ENCODE measurements at regions not wholly inside any gene's neighbourhood (a gene's known extent, or its start where the extent isn't known, plus 50 kb on each side); places are given as distances from the start of the nearest gene placed in this dataset.
"Not testable (repeated sequence)": the region's sequence is repeated elsewhere in the genome, so short reads cannot be mapped to it uniquely, and the experiment has no call there.

- H3K27ac ChIP-seq (ENCODE audit: low read depth, low read length), result no peak overlapping the region
- no peak for TF ChIP-seq CTCF (IDR thresholded peaks at IDR 0.05; ENCODE audit: low read depth, low read length)
- POLR2A ChIA-PET, result no interaction called here
- CTCF ChIA-PET, result interaction anchor here (3.0 kb wide), 1 partner anchor 16 kb away, joined by 13 read pairs; no protein-coding TSS in a partner anchor
- no peak for DNase-seq (ENCODE audit: low read depth, low spot score)
- no peaks in the 10 kb centered on the region for H3K9me3 ChIP-seq (ENCODE audit: control insufficient read depth, insufficient read depth, low read length)
- H3K4me3 ChIP-seq (ENCODE audit: low read depth, low read length), result no peak overlapping the region
- H3K27me3 ChIP-seq (ENCODE audit: control insufficient read depth, insufficient read depth, low read length), result no peaks in the 10 kb centered on the region
Observed at GRCh38 chr14:22178333-22178839, 410.6 kb downstream of the DAD1 start.

- ChIA-PET POLR2A (no interaction called here), CTCF (interaction anchor here (1.1 to 3.0 kb wide), 2 partner anchors 15 to 44 kb away, joined by 3 to 13 read pairs; no protein-coding TSS in a partner anchor)
- no peak for DNase-seq (ENCODE audit: low read depth, low spot score)
- H3K27me3 ChIP-seq (ENCODE audit: control insufficient read depth, insufficient read depth, low read length), result no peaks in the 10 kb centered on the region
- no peak overlapping the region for H3K27ac ChIP-seq (ENCODE audit: low read depth, low read length)
- H3K9me3 ChIP-seq (ENCODE audit: control insufficient read depth, insufficient read depth, low read length), result no peaks in the 10 kb centered on the region
- TF ChIP-seq CTCF (IDR thresholded peaks at IDR 0.05; ENCODE audit: low read depth, low read length), result no peak
- H3K4me3 ChIP-seq (ENCODE audit: low read depth, low read length), result no peak overlapping the region
Observed at GRCh38 chr14:22177870-22178269, 411.2 kb downstream of the DAD1 start.

- Histone ChIP-seq H3K27me3 (ENCODE audit: control insufficient read depth, insufficient read depth, low read length) (no peaks in the 10 kb centered on the region), H3K9me3 (ENCODE audit: control insufficient read depth, insufficient read depth, low read length) (no peaks in the 10 kb centered on the region), H3K4me3 (ENCODE audit: low read depth, low read length) (no peak overlapping the region), H3K27ac (ENCODE audit: low read depth, low read length) (no peak overlapping the region)
- TF ChIP-seq CTCF (IDR thresholded peaks at IDR 0.05; ENCODE audit: low read depth, low read length), result no peak
- CTCF ChIA-PET, result interaction anchor here (0.7 to 3.0 kb wide), 4 partner anchors 13 to 45 kb away, joined by 3 to 13 read pairs (median 4); no protein-coding TSS in a partner anchor
- DNase-seq (ENCODE audit: low read depth, low spot score), result no peak
- POLR2A ChIA-PET, result no interaction called here
Observed at GRCh38 chr14:22176957-22177356, 412.1 kb downstream of the DAD1 start.

- H3K27ac ChIP-seq (ENCODE audit: low read depth, low read length); H3K9me3 ChIP-seq (ENCODE audit: control insufficient read depth, insufficient read depth, low read length); DNase-seq (ENCODE audit: low read depth, low spot score); POLR2A ChIA-PET; H3K4me3 ChIP-seq (ENCODE audit: low read depth, low read length); H3K27me3 ChIP-seq (ENCODE audit: control insufficient read depth, insufficient read depth, low read length): not testable (repeated sequence)
- CTCF ChIA-PET, result interaction anchor here (0.9 to 1.4 kb wide), 2 partner anchors 12 to 26 kb away, joined by 3 to 4 read pairs; no protein-coding TSS in a partner anchor
Observed at GRCh38 chr14:22175278-22175558, 413.8 kb downstream of the DAD1 start.

GRCh38 chr14:22174412-22175277 is 414.4 kb downstream of the DAD1 start:
- DNase-seq (ENCODE audit: low read depth, low spot score), result no peak
- Histone ChIP-seq H3K27me3 (ENCODE audit: control insufficient read depth, insufficient read depth, low read length) (no peaks in the 10 kb centered on the region), H3K9me3 (ENCODE audit: control insufficient read depth, insufficient read depth, low read length) (no peaks in the 10 kb centered on the region), H3K4me3 (ENCODE audit: low read depth, low read length) (no peak overlapping the region), H3K27ac (ENCODE audit: low read depth, low read length) (no peak overlapping the region)
- TF ChIP-seq CTCF (IDR thresholded peaks at IDR 0.05; ENCODE audit: low read depth, low read length), result no peak
- ChIA-PET CTCF (interaction anchor here (0.9 to 1.4 kb wide), 2 partner anchors 12 to 26 kb away, joined by 3 to 4 read pairs; no protein-coding TSS in a partner anchor), POLR2A (no interaction called here)
